Ascending aorta (tissue), 2 donors: ENCODE measurements at regions not wholly inside any gene's neighbourhood (a gene's known extent, or its start where the extent isn't known, plus 50 kb on each side); places are given as distances from the start of the nearest gene placed in this dataset.

Experiments used
- DNase-seq, 2 donors: peaks; one replicate each; pipeline ENCODE4 v3.0.0-alpha.2; 2019; ENCODE audit warnings: low spot score in 2 of 2
- H3K27ac ChIP-seq, 2 donors: fragments of 200-600 bp; sonication (generic); one replicate each; pipeline ENCODE4 v1.5.1; 2016 to 2017; ENCODE audit warnings: mild to moderate bottlenecking in 1 of 2
- H3K27me3 ChIP-seq: fragments of 200-600 bp; sonication (generic); one replicate; pipeline ENCODE4 v1.5.1; 2017
- H3K36me3 ChIP-seq, 2 donors: fragments of 200-600 bp; sonication (generic); one replicate each; pipeline ENCODE4 v1.5.1; 2016
- H3K4me1 ChIP-seq, 2 donors: fragments of 200-600 bp; sonication (generic); one replicate each; pipeline ENCODE4 v1.5.1; 2016 to 2017; ENCODE audit warnings: mild to moderate bottlenecking in 1 of 2
- H3K4me3 ChIP-seq, 2 donors: fragments of 200-600 bp; sonication (generic); one replicate each; pipeline ENCODE4 v1.5.1; 2016 to 2017; ENCODE audit warnings: mild to moderate bottlenecking in 1 of 2
- H3K9me3 ChIP-seq, 2 donors: fragments of 200-600 bp; sonication (generic); one replicate each; pipeline ENCODE4 v1.5.1; 2016
- CTCF ChIP-seq, 3 experiments: fragments of 200-600 bp in 2 of 3; fragments of 450-650 bp in 1 of 3; sonication (generic) in 2 of 3; IDR thresholded peaks; one replicate each; pipeline ENCODE4 v1.5.1; 2016 to 2019; ENCODE audit warnings: antibody characterized with exemption in 3 of 3, mild to moderate bottlenecking in 1 of 3, moderate library complexity in 1 of 3
- intact Hi-C: fragments of 100-400 bp; cut with DNase I; formaldehyde crosslinking; loops from one replicate; pipeline ENCODE4 v1.15.1; 2023

GRCh38 chr14:98858158-98858557 lies 413.8 kb downstream of the BCL11B start:
- Histone ChIP-seq H3K27ac (no peak overlapping the region), H3K4me3 (no peak overlapping the region), H3K36me3 (no peaks in the 10 kb centered on the region), H3K27me3 (no peaks in the 10 kb centered on the region), H3K9me3 (no peaks in the 10 kb centered on the region), H3K4me1 (no peaks in the 10 kb centered on the region)
- intact Hi-C loops, result no loop called here
- TF ChIP-seq CTCF (IDR thresholded peaks at IDR 0.05), result no peak
- no peak for DNase-seq

- no peak overlapping the region for H3K4me3 ChIP-seq
- no peaks in the 10 kb centered on the region for H3K36me3 ChIP-seq
- intact Hi-C loops, result no loop called here
- no peak for DNase-seq
- no peak for TF ChIP-seq CTCF (IDR thresholded peaks at IDR 0.05)
- H3K27me3 ChIP-seq, result no peaks in the 10 kb centered on the region
- H3K9me3 ChIP-seq, result no peaks in the 10 kb centered on the region
- no peaks in the 10 kb centered on the region for H3K4me1 ChIP-seq
- no peak overlapping the region for H3K27ac ChIP-seq
These were observed 413.4 kb downstream of the BCL11B start for GRCh38 chr14:98858561-98858960.

GRCh38 chr14:98859301-98859700 lies 412.7 kb downstream of the BCL11B start:
- Histone ChIP-seq H3K36me3 (no peaks in the 10 kb centered on the region), H3K27ac (no peak overlapping the region), H3K4me1 (no peaks in the 10 kb centered on the region), H3K4me3 (no peak overlapping the region), H3K9me3 (no peaks in the 10 kb centered on the region), H3K27me3 (no peaks in the 10 kb centered on the region)
- no peak for TF ChIP-seq CTCF (IDR thresholded peaks at IDR 0.05)
- intact Hi-C loops, result no loop called here
- no peak for DNase-seq

- H3K27me3 ChIP-seq, result no peaks in the 10 kb centered on the region
- no peaks in the 10 kb centered on the region for H3K9me3 ChIP-seq
- no peak for DNase-seq
- no peak overlapping the region for H3K4me3 ChIP-seq
- no peaks in the 10 kb centered on the region for H3K4me1 ChIP-seq
- H3K27ac ChIP-seq, result no peak overlapping the region
- no peak for TF ChIP-seq CTCF (IDR thresholded peaks at IDR 0.05)
- no peaks in the 10 kb centered on the region for H3K36me3 ChIP-seq
- intact Hi-C loops, result no loop called here
These were observed 407.8 kb downstream of the BCL11B start for GRCh38 chr14:98864211-98864610.

GRCh38 chr14:98867146-98867545 lies 404.9 kb downstream of the BCL11B start:
- H3K4me1 ChIP-seq, result no peaks in the 10 kb centered on the region
- no peaks in the 10 kb centered on the region for H3K27me3 ChIP-seq
- DNase-seq, result no peak
- H3K36me3 ChIP-seq, result no peaks in the 10 kb centered on the region
- H3K27ac ChIP-seq, result no peak overlapping the region
- TF ChIP-seq CTCF (IDR thresholded peaks at IDR 0.05), result no peak
- H3K9me3 ChIP-seq, result no peaks in the 10 kb centered on the region
- intact Hi-C loops, result no loop called here
- H3K4me3 ChIP-seq, result no peak overlapping the region

GRCh38 chr14:98867726-98868125 lies 404.3 kb downstream of the BCL11B start:
- H3K36me3 ChIP-seq, result no peaks in the 10 kb centered on the region
- no peak for TF ChIP-seq CTCF (IDR thresholded peaks at IDR 0.05)
- no peak overlapping the region for H3K27ac ChIP-seq
- no peaks in the 10 kb centered on the region for H3K9me3 ChIP-seq
- H3K4me1 ChIP-seq, result no peaks in the 10 kb centered on the region
- no peaks in the 10 kb centered on the region for H3K27me3 ChIP-seq
- no peak overlapping the region for H3K4me3 ChIP-seq
- intact Hi-C loops, result no loop called here
- no peak for DNase-seq
